ENCODE measurements at regions not wholly inside any gene's neighbourhood (a gene's known extent, or its start where the extent isn't known, plus 50 kb on each side); places are given as distances from the start of the nearest gene placed in this dataset.

DNA sequence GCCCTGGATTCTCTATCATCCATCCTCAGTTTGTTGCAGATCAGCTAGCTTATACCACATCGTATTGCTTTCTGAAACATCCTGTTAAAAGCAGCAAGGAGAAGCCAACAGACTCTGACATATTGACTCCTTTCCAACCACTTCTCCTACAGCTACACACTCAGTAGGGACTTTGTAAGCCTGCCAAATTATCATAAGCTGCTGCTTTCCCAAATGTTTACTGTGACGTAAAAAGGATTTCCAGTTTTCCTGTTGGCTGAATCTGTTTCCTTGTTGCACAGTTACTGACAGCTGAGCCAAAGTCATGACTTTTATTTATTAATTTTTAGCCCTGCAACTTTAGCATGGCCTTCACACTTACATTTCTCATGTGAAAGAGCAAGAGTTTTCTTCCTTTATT, 294.3 kb downstream of the KCNJ3 start:
- no peak for DNase-seq
- Histone ChIP-seq H3K4me3 (no peak overlapping the region), H3K27me3 (no peaks in the 10 kb centered on the region), H3K36me3 (no peaks in the 10 kb centered on the region), H3K4me1 (no peaks in the 10 kb centered on the region), H3K9me3 (no peaks in the 10 kb centered on the region), H3K27ac (no peak overlapping the region)
- intact Hi-C loops (cut with DNase I; ENCODE audit: low total_unique reads), result no loop called here
- in situ Hi-C loops (cut with MboI; ENCODE audit: low sequenced_read_pairs in 4 of 4), result no loop called here
- ATAC-seq, result no peak
- no peak for TF ChIP-seq POLR2A (IDR thresholded peaks at IDR 0.05)
- TF ChIP-seq, protein P1, sequence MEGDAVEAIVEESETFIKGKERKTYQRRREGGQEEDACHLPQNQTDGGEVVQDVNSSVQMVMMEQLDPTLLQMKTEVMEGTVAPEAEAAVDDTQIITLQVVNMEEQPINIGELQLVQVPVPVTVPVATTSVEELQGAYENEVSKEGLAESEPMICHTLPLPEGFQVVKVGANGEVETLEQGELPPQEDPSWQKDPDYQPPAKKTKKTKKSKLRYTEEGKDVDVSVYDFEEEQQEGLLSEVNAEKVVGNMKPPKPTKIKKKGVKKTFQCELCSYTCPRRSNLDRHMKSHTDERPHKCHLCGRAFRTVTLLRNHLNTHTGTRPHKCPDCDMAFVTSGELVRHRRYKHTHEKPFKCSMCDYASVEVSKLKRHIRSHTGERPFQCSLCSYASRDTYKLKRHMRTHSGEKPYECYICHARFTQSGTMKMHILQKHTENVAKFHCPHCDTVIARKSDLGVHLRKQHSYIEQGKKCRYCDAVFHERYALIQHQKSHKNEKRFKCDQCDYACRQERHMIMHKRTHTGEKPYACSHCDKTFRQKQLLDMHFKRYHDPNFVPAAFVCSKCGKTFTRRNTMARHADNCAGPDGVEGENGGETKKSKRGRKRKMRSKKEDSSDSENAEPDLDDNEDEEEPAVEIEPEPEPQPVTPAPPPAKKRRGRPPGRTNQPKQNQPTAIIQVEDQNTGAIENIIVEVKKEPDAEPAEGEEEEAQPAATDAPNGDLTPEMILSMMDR (IDR thresholded peaks at IDR 0.05 in 4 of 5, conservative IDR thresholded peaks at IDR 0.05 in 1 of 5), result no peak

DNA sequence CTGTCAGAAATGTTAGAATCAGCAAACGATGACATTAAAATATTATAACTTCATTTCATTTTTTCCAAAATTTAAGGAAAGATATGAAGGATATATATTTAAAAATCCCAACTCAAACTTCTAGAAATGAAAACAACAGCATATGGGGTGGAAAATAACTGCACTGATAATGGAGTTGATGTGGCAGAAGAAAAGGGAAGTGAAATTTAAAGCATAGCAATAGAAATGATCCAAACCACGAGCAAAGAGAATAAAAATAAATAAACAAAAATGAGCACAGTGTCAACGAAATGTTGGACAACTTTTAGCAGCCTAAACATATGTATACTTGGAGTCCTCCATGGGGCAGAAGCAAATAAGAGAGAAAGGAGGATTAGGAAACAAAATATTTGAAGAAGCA, 280.2 kb downstream of the KCNJ3 start:
- no peak overlapping the region for H3K4me3 ChIP-seq
- ATAC-seq (no peak), DNase-seq (no peak)
- TF ChIP-seq POLR2A (IDR thresholded peaks at IDR 0.05), result no peak
- TF ChIP-seq, protein P1 (IDR thresholded peaks at IDR 0.05 in 4 of 5, conservative IDR thresholded peaks at IDR 0.05 in 1 of 5), result no peak
- no peaks in the 10 kb centered on the region for H3K9me3 ChIP-seq
- no peak overlapping the region for H3K27ac ChIP-seq
- no peaks in the 10 kb centered on the region for H3K27me3 ChIP-seq
- intact Hi-C loops (cut with DNase I; ENCODE audit: low total_unique reads) (no loop called here), in situ Hi-C loops (cut with MboI; ENCODE audit: low sequenced_read_pairs in 4 of 4) (no loop called here)
- H3K4me1 ChIP-seq, result no peaks in the 10 kb centered on the region
- no peaks in the 10 kb centered on the region for H3K36me3 ChIP-seq

DNA sequence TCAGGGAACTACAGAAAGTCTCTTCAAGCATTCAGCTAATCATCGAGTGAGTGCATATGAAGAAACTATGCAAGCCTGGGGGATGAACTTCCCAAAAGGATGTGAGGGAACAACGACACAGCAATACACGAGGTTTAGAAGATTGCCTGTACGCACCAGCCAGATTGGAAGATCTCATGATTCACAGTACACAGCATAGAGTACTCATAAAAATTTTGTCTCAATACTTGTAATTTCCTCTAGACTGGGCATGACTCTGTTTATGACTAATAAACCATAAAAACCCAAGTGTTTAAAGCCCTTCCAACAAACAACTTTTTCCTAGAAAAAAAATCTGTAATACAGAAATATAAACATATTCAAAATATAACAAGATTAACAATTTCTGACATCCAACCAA, 279.7 kb downstream of the KCNJ3 start:
- Histone ChIP-seq H3K36me3 (no peaks in the 10 kb centered on the region), H3K27ac (no peak overlapping the region), H3K9me3 (no peaks in the 10 kb centered on the region), H3K4me1 (no peaks in the 10 kb centered on the region), H3K27me3 (no peaks in the 10 kb centered on the region), H3K4me3 (no peak overlapping the region)
- ATAC-seq, result no peak
- in situ Hi-C loops (cut with MboI; ENCODE audit: low sequenced_read_pairs in 4 of 4) (no loop called here), intact Hi-C loops (cut with DNase I; ENCODE audit: low total_unique reads) (no loop called here)
- DNase-seq, result no peak
- TF ChIP-seq POLR2A (IDR thresholded peaks at IDR 0.05), result no peak
- TF ChIP-seq, protein P1 (IDR thresholded peaks at IDR 0.05 in 4 of 5, conservative IDR thresholded peaks at IDR 0.05 in 1 of 5), result no peak

DNA sequence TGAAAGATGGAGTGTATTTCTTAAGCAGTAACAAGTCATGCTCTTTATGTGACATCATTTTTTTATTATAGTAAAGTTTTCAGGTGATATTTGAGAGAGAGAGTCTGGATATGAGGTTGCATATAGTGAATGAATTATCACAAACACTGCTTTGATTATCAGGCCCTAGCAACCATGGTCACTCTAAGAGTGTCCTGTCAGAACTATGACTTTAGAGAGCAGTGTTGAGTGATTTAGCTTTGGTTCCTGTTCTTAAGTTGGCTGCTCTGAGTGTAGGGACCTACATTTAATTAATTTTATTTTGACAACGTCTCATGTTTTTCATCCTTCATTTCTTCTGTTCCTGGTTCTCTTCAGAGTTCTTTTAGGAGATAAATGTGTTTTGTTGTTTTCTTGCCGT, 275.5 kb downstream of the KCNJ3 start:
- Histone ChIP-seq H3K27me3 (no peaks in the 10 kb centered on the region), H3K4me3 (no peak overlapping the region), H3K36me3 (no peaks in the 10 kb centered on the region), H3K27ac (no peak overlapping the region), H3K4me1 (no peaks in the 10 kb centered on the region), H3K9me3 (no peaks in the 10 kb centered on the region)
- TF ChIP-seq POLR2A (IDR thresholded peaks at IDR 0.05), result no peak
- TF ChIP-seq, protein P1 (IDR thresholded peaks at IDR 0.05 in 4 of 5, conservative IDR thresholded peaks at IDR 0.05 in 1 of 5), result no peak
- intact Hi-C loops (cut with DNase I; ENCODE audit: low total_unique reads), result no loop called here
- in situ Hi-C loops (cut with MboI; ENCODE audit: low sequenced_read_pairs in 4 of 4), result no loop called here
- DNase-seq (no peak), ATAC-seq (no peak)

DNA sequence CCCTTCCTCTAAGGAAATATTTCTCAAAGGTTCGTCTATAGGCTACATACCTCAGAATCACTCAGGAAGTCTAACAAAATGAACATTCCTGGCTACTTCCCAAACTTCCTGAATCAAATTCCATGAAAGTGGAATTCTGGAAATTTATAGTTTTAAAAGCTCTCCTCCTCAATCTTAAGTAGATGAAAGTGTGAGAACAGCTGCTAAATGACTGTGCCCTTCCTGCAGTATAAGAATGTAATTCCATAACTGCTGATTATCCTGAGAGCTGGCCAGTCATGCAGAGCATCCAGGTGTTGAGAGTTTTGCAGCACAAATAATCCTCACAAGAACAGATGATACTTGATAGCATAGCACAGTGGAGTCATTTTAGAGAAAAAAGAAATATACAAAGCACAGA, 265.0 kb downstream of the KCNJ3 start:
- TF ChIP-seq POLR2A (IDR thresholded peaks at IDR 0.05), result no peak
- TF ChIP-seq, protein P1 (IDR thresholded peaks at IDR 0.05 in 4 of 5, conservative IDR thresholded peaks at IDR 0.05 in 1 of 5), result no peak
- H3K27ac ChIP-seq, result no peak overlapping the region
- H3K4me3 ChIP-seq, result no peak overlapping the region
- no peaks in the 10 kb centered on the region for H3K36me3 ChIP-seq
- DNase-seq, result no peak
- intact Hi-C loops (cut with DNase I; ENCODE audit: low total_unique reads) (no loop called here), in situ Hi-C loops (cut with MboI; ENCODE audit: low sequenced_read_pairs in 4 of 4) (no loop called here)
- H3K4me1 ChIP-seq, result no peaks in the 10 kb centered on the region
- H3K27me3 ChIP-seq, result no peaks in the 10 kb centered on the region
- no peaks in the 10 kb centered on the region for H3K9me3 ChIP-seq
- no peak for ATAC-seq
